ENCODE measurements at regions not wholly inside any gene's neighbourhood (a gene's known extent, or its start where the extent isn't known, plus 50 kb on each side); places are given as distances from the start of the nearest gene placed in this dataset.
"Not testable (repeated sequence)": the region's sequence is repeated elsewhere in the genome, so short reads cannot be mapped to it uniquely, and the experiment has no call there.

DNA sequence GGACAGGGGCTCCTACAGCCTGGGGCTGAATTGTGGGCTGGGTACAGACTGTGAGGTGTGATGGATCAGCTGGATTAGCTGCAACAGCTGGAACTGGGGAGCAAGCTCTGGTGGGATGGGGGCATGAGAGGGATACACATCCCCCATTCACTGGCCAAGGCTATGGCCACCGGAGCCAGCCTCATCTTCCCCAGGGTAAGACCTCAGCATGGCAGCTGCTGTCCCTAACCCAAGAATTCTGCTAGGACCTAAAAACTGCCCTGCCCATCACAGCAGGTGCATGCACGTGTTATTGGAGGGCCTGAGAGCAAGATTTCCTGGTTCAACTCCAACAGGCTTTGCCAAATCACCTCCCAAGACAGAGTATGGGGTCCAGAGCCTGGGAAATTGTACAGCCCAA is 258.6 kb upstream of the AGTR2 start:
- no peak for DNase-seq (ENCODE audit: low spot score)

GRCh38 chrX:115912372-115912897 is 258.1 kb upstream of the AGTR2 start:
- no peak for DNase-seq (ENCODE audit: low spot score)

- no peak for DNase-seq (ENCODE audit: low spot score)
Observed at GRCh38 chrX:115913575-115913974, 257.0 kb upstream of the AGTR2 start.

- DNase-seq (ENCODE audit: low spot score): not testable (repeated sequence)
Observed at GRCh38 chrX:115915625-115916024, 254.9 kb upstream of the AGTR2 start.

GRCh38 chrX:115929480-115929879 is 241.1 kb upstream of the AGTR2 start:
- no peak for DNase-seq (ENCODE audit: low spot score)

DNA sequence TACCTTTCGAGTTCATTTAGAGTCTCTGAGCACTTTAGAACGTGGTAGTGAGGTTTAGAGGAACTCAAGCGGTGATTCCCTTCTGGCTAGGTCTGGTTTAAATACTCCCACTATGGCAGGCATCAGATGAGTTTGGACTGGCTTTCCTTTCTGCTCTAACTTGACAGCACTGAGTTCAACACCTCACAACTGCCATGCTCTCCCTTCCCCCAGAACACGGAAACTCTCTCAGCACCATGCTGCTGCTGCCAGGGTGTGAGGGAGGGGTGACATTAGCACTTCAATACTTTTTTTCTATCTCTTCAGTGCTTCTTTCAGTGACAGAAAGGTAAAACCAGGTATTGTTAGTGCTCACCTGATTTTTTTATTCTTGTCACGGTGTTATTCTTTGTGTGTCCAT is 234.5 kb upstream of the AGTR2 start:
- DNase-seq (ENCODE audit: low spot score): no peak

DNA sequence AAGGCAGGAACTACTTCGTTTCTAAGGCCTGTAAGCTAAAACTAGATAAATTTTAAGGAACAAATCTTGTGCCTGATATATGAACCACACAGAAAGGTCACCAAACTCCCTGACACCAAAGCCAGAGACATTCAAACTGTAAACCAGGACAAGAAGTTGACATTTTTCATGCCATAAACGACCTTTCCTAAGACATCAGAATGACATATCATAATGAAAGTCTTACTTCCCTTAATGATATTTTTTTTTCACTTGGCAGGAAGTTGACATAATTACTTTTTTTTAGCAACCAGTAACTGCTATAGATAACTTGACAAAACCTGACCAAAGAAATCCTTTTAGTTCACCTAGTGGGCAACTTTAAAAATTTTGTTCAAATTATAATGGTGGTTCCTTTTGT is 231.5 kb upstream of the AGTR2 start:
- DNase-seq (ENCODE audit: low spot score): no peak

DNA sequence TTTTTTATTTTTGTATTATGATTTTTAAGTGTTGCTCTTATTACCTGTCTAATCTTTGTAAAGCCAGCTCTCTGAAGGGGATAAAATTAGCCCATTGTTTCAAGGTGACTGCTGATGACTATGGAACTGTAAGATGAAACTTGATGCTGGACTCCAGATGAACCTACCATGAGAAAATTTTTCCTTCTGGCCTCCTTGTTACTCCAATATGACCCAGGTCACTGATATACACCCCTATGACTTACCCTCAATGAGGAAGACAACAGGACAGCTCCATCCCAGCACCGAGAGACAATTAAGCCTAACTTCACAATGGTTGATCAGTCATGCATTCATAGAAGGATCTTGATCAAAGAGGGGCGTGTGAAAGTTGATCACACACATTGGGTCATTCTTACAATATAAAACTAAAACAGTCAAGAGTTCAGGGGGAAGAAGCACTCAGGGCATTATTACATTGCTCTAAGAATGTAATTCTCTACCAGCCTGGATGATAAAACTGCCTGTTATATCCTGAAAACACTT is 230.8 kb upstream of the AGTR2 start:
- no peak for DNase-seq (ENCODE audit: low spot score)

DNA sequence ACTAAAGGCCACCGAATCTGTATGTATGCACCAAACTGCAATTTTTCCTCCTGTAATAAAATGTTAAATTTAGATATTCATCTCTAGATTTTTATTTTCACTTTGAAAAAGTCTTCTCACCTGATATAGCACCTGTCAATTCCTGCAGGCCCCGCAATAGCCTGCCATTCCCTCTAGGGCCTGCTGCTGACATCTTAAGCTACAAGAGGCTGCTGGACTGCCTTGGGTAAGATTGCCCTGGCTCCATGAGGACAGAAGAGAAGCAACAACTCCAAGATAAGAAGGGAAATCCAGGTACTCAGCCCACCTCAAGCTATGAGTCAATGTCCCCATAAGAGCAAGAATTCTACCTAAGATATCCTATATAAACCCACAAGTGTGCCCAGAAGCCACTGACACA is 230.2 kb upstream of the AGTR2 start:
- no peak for DNase-seq (ENCODE audit: low spot score)

DNA sequence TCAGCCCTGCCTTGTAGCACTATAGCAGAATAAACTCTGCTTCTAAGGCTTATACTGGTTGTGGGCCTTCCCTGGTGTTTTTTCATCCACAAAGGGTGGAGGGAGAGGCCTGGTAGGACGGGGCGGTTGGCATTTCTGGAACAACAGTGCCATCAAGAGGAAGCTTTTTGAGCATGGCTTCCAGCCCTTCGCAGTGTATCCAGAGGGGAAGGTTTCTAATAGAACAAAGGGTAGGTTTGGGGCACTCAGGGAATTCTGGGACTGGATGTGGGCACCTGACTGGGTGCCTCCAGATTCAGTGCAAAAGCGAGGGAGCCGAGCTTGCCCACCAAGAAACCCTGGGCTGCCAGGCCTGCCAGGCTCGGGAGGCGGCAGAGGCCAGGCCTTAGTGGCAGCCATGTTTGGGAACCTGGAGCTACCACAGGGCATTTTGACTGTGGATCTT is 229.6 kb upstream of the AGTR2 start:
- peak; percentile 90 for DNase-seq (ENCODE audit: low spot score)

DNA sequence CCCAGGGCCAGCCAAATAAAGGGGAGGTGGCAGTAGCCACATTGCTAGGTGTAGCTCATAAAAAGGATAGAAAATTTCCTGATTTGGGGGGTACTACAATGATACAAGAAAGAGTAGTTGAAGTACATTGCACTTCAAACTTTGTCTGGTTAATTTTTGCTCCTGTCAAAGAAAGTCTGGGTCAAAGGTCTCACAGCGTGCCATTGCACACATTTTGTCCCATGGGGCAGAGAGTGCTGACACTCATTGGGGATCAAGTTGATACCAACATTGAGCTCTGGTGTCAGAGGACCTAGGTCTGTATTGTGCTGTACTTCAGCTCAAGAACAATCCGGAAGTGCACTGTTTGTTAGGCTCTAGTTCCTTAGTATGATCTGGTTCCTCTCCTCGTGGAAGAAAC is 229.2 kb upstream of the AGTR2 start:
- DNase-seq (ENCODE audit: low spot score): no peak

- no peak for DNase-seq (ENCODE audit: low spot score)
Observed at GRCh38 chrX:115946059-115946458, 224.5 kb upstream of the AGTR2 start.

- DNase-seq (ENCODE audit: low spot score): no peak
Observed at GRCh38 chrX:115948018-115948923, 222.3 kb upstream of the AGTR2 start.

- peak; percentile 55 for DNase-seq (ENCODE audit: low spot score)
Observed at GRCh38 chrX:115949900-115950822, 220.4 kb upstream of the AGTR2 start.

DNA sequence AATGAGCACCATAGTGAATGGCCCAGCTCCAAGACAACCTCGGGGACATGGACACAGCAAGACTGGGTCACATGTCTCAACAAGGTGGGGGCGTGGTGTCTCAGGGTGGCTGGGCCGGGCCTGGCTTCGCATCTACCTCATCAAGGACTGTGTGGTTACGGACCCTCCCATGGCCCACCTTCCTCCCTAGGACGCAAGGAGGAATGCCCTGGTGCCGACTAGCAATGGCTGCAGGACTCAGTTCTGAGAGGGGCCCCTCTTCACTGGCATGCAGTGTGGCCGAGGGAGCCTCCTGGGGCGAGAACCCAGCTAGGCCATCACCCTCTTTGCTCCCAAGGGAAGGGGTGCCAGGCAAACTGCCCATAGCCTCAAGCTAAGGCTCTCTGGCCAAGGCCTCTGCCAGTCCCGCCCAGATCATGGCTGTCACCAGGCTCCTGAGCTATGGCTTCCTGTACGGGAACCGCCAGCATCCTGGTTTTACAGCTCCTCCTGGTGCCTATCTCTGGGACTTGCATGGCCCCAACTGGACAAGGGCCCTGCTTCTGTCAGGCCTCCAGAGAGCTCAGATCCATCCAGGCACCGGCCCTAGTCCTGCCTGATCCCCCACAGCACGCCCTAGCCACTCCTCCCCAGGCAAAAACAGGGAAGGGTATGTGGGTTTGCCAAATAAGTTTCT is 218.0 kb upstream of the AGTR2 start:
- peak; percentile 33 for DNase-seq (ENCODE audit: low spot score)

- DNase-seq (ENCODE audit: low spot score): no peak
Observed at GRCh38 chrX:115957862-115958490, 212.6 kb upstream of the AGTR2 start.

GRCh38 chrX:115958687-115959359 is 211.7 kb upstream of the AGTR2 start:
- peak; percentile 47 for DNase-seq (ENCODE audit: low spot score)

GRCh38 chrX:115960440-115961084 is 210.0 kb upstream of the AGTR2 start:
- no peak for DNase-seq (ENCODE audit: low spot score)

DNA sequence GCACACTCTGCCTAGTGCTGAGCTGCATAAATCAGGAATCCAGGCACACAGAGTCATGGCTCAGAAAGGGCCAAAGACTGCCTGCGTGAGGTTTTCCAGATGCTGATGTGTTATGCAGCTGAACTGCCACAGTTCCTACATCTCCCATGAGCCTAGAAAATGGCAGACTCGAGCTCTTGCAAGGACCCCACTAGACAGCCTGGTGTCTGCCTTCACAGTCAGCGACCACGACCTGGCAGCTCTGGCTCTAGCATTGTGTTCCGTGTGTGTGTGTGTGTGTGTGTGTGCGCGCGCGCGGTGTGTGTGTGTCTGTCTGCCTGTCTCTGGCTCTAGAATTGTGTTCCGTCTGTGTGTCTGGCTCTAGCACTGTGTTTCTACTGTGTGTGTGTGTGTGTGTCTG is 203.6 kb upstream of the AGTR2 start:
- no peak for DNase-seq (ENCODE audit: low spot score)
